Fibroblast of skin of left quadriceps (primary cell): ENCODE measurements at regions not wholly inside any gene's neighbourhood (a gene's known extent, or its start where the extent isn't known, plus 50 kb on each side); places are given as distances from the start of the nearest gene placed in this dataset.
"Not testable (repeated sequence)": the region's sequence is repeated elsewhere in the genome, so short reads cannot be mapped to it uniquely, and the experiment has no call there.

ENCODE experiments used
- DNase-seq, 2 experiments: peaks; one replicate each; pipeline ENCODE4 v3.0.0-alpha.2; 2013; ENCODE audit warnings: low read depth in 2 of 2

DNA sequence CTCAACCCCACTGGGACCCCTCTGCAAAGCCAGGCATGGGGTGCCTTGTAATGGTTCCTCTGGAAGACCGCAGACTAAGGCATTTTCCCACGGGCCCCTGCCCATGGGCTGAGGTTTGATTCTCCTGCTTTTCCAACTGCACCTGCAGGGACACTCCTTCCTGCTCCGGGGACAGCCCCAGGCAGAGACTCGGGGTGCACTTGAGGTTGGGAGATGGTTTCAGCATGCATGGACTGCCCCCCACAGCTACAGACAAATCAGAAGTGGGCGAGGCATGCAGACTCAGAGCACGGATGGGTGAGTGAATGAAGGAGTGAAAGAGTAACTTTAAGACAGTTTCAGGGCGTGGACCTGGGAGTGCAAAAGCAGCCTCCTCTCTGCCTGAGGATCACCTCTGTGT, 87.9 kb upstream of the RPL38 start:
- no peak for DNase-seq

- peak in 1 of 2 experiments; percentile 3 for DNase-seq
These were observed 87.3 kb upstream of the RPL38 start for GRCh38 chr17:74116087-74116717.

DNA sequence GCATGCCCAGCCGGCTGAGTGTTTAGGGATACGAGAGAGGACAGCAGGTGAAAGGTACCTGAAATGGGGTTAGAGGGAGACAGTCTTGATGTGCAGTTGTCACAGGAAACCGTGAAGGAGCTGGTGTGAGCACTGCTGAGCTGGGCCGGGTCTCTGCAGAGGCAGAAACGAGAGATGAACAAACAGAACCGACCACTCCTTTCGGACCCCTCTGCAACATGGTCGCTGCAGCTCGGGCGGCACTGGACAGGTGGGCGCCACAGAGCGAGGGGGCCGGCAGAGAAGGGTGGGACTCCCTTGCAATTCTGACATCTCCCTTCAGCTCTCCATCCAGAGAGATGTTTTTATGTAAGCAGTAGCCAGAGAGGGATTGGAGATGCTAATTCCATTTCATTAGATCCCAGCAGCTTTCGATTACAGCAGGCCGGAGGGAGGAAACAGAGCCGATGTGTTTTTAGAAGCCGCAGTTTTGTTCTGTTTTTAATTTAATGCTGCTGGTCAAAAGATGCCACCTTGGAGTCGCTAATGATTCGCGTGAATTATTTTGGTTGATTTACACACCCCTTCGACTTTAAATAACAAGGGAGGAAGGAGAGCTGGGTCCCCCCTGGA, 86.3 kb upstream of the RPL38 start:
- DNase-seq: no peak

DNA sequence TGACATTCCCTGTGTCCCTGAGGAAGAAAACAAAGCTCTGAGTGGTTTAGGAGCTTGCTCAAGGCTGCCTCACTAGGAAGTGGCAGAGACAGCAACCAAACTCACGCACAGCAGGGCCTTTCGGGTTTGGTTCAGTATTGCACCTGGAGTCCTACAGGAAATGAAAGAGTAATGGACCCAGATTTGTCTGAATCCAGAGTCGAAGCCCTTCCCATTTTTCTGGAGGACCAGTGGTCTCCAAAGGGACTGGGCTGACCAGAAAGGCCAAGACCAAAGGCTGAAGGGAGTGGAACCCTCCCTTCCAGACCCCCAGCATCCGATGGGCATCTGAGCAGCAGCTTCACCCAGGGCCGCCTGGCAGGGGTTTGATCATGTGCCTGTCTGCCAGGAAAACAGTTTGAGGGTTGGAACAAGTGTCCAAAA, 85.5 kb upstream of the RPL38 start:
- DNase-seq: no peak

- no peak for DNase-seq
These were observed 85.0 kb upstream of the RPL38 start for GRCh38 chr17:74118504-74118903.

- no peak for DNase-seq
These were observed 84.4 kb upstream of the RPL38 start for GRCh38 chr17:74119049-74119580.

GRCh38 chr17:74119965-74120364, 83.5 kb upstream of the RPL38 start:
- no peak for DNase-seq

GRCh38 chr17:74123350-74123749, 80.1 kb upstream of the RPL38 start:
- peak; percentile 24 to 34 for DNase-seq

DNA sequence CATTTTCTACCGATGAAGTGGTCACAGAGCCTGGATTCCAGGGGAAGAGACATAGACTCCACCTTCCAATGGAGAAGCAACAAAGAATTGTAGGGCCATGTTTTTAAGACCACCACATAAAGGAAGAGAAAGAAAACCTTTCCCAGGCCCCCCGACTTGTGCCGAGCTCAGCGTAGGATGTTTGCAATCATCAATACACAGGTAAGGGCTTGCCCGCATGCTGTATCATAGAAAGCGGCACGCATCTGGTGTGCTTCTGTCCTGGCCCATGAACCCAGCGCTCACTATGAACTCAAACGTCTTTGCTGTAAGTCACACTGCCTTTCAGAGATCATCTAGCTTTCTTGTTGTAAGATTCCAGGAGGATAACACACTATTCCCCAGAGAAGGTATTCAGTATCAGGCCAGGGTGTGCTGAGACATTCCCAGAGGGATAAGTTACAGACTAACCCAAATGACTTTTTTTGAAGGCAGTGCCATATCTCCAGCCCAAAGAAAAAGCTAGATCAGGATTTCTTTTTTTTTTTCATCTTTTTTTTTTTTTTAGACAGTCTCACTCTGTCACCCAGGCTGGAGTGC, 79.5 kb upstream of the RPL38 start:
- no peak for DNase-seq

- no peak for DNase-seq
These were observed 78.3 kb upstream of the RPL38 start for GRCh38 chr17:74125156-74125555.

GRCh38 chr17:74126179-74126900, 77.1 kb upstream of the RPL38 start:
- no peak for DNase-seq

GRCh38 chr17:74126959-74127358, 76.5 kb upstream of the RPL38 start:
- DNase-seq: no peak

GRCh38 chr17:74128456-74129211, 74.8 kb upstream of the RPL38 start:
- no peak for DNase-seq

DNA sequence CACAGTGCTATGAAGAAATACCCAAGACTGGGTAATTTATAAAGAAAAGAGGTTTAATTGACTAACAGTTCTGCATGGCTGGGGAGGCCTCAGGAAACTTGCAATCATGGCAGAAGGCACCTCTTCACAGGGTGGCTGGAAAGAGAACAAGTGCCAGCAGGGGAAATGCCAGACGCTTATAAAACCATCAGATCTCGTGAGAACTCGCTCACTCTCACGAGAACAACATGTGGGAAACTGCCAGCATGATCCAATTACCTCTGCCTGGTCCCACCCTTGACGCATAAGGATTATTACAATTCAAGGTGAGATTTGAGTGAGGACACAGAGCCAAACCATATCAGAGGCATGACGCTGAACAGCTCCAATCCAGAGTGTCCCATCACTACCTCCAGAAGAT, 73.7 kb upstream of the RPL38 start:
- DNase-seq: not testable (repeated sequence)

GRCh38 chr17:74130276-74130675, 73.2 kb upstream of the RPL38 start:
- no peak for DNase-seq

GRCh38 chr17:74130841-74131240, 72.6 kb upstream of the RPL38 start:
- DNase-seq: no peak

- DNase-seq: no peak
These were observed 71.1 kb upstream of the RPL38 start for GRCh38 chr17:74132354-74132753.

GRCh38 chr17:74133740-74134139, 69.7 kb upstream of the RPL38 start:
- no peak for DNase-seq

DNA sequence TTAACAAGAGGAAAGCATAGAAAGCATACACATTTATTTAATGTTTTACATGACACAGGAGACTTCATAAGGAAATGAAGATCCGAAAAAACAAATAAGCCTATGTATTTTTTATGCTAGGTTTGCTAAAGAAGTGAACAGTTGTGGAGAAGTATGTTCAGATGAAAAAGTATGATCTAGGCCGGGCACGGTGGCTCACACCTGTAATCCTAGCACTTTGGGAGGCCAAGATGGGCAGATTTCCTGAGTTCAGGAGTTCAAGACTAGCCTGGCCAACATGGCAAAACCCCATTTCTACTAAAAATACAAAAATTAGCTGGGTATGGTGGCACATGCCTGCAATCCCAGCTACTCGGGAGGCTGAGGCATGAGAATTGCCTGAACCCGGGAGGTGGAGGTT, 69.2 kb upstream of the RPL38 start:
- not testable (repeated sequence) for DNase-seq

DNA sequence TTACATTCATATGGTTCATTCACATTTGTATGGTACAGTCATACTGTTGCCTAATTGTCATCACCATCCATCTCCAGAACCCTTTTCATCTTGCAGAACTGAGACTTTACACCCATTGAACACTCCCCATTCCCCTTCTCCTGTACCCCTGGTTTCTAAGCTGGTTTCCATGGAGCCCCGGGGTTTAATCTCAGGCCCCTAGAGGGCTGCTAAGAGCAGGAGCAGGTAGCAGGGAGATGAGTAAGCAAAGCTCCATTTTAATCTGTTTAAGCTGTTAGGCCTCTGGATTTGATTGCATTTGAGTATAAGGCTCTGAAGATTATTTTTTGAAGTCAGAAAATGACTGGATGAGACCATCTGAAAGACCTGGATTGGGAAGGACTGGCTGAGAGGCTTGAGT, 68.5 kb upstream of the RPL38 start:
- no peak for DNase-seq

DNA sequence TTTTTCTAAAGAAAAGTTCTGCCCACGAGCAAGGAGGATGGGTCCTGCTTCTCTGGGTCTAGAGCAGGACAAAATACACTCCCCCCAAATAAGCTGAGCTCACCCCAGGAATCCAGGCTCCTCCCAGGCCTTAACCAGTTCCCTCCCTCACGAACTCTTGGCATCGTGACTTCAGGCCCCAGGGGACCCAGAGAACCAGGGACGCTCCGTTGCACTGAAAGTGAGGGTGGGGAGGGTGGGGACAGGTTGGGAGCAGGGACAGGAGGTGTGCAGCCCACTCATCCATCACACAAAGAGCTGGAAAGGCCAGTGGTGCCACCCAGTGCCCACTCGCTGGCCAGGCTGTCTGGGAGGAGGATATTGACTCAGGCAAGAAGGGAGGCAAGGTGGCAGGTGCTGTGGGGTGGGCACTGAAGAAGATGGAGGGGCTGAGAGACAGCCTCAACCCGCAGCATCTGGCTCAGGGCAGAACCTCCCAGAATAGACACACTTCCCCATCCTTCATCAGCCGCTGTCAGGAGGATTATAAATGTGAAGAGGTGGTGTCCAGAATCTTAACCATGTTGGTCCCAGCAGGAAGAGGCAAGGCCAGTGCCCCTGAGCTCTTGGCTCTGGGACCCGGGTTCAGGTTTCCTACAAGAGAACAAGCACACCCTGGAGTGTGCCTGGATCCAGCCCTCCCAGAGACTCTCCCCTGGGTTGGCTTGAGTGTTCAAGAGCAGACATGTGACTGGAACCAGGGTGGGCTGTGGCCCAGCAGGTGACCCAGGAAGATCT, 67.9 kb upstream of the RPL38 start:
- DNase-seq: no peak
